Right lobe of liver (tissue), 6 donors: ENCODE measurements at regions not wholly inside any gene's neighbourhood (a gene's known extent, or its start where the extent isn't known, plus 50 kb on each side); places are given as distances from the start of the nearest gene placed in this dataset.

Experiments
- ATAC-seq, 4 donors: fragments of 200-7000 bp; cut with Tn5 transposase; one replicate each; pipeline ENCODE4 v1.9.1; 2020; ENCODE audit warnings: mild to moderate bottlenecking in 4 of 4, moderate library complexity in 4 of 4
- DNase-seq, 3 donors: peaks; one replicate each; pipeline ENCODE4 v3.0.0-alpha.2; 2020
- H3K27ac ChIP-seq, 3 donors: fragments of 200-600 bp; one replicate each; pipeline ENCODE4 v1.8.0; 2022
- H3K27me3 ChIP-seq, 2 donors: fragments of 200-600 bp; one replicate each; pipeline ENCODE4 v1.8.0; 2022
- H3K36me3 ChIP-seq, 4 donors: fragments of 200-600 bp; sonication (generic) in 1 of 4; one replicate each; pipeline versions ENCODE4 v1.5.1 to v1.8.0; 2017 to 2022; ENCODE audit warnings: control low read depth in 1 of 4
- H3K4me1 ChIP-seq, 4 donors: fragments of 200-600 bp; sonication (generic) in 1 of 4; one replicate each; pipeline versions ENCODE4 v1.5.1 to v1.8.0; 2017 to 2022; ENCODE audit warnings: control low read depth in 1 of 4
- H3K4me3 ChIP-seq, 3 donors: fragments of 200-600 bp; one replicate each; pipeline ENCODE4 v1.8.0; 2022
- H3K9me3 ChIP-seq, 4 donors: fragments of 200-600 bp; sonication (generic) in 1 of 4; one replicate each; pipeline versions ENCODE4 v1.5.1 to v1.8.0; 2017 to 2022; ENCODE audit warnings: control low read depth in 1 of 4
- CTCF ChIP-seq, 4 donors: fragments of 200-600 bp in 3 of 4; fragments of 450-650 bp in 1 of 4; IDR thresholded peaks; one replicate each; pipeline versions ENCODE4 v1.5.1 to v1.8.0; 2016 to 2022; ENCODE audit warnings: antibody characterized with exemption in 4 of 4, mild to moderate bottlenecking in 2 of 4
- POLR2A ChIP-seq: fragments of 450-650 bp; IDR thresholded peaks from one replicate; pipeline ENCODE4 v1.6.1; 2017; ENCODE audit warnings: antibody characterized with exemption, mild to moderate bottlenecking
- WGBS: methylation state at CpG from one replicate; pipeline ENCODE4 v1.1.6; 2018; ENCODE audit warnings: low coverage, low lambda C conversion rate; ENCODE audit not compliant: insufficient coverage; ENCODE audit errors: missing lambda C conversion rate; 5-methylcytosine and 5-hydroxymethylcytosine counted together
- intact Hi-C, 2 donors: fragments of 100-400 bp; cut with DNase I; formaldehyde crosslinking; loops; one replicate each; pipeline versions ENCODE4 v1.11.2 to v1.14.1; 2022
- donor health status: DM: no; HTN: yes; CAD: no.
- donor health status: DM: no; HTN: no; CAD: no.
- donor health status: DM: no; HTN: no; CAD: no.
- donor health status: DM: no; HTN: yes; CAD: no.
- donor health status: DM: no; HTN: yes; CAD: no.

GRCh38 chr12:76143343-76144244 lies 59.1 kb upstream of the NAP1L1 start:
- Histone ChIP-seq H3K4me3 (no peak overlapping the region), H3K9me3 (peaks cover 0 to 2% (median 0%) of the 10 kb centered on the region in 4 donors), H3K4me1 (no peaks in the 10 kb centered on the region), H3K27ac (no peak overlapping the region), H3K36me3 (no peaks in the 10 kb centered on the region), H3K27me3 (no peaks in the 10 kb centered on the region)
- TF ChIP-seq CTCF (IDR thresholded peaks at IDR 0.05), result no peak
- TF ChIP-seq POLR2A, result no peak
- ATAC-seq, result no peak
- no peak for DNase-seq
- intact Hi-C loops, result no loop called here
- WGBS, result 44% methylated on average over 6 of the region's 6 CpGs

- Histone ChIP-seq H3K36me3 (no peaks in the 10 kb centered on the region), H3K4me1 (no peaks in the 10 kb centered on the region), H3K9me3 (peaks cover 0 to 4% (median 0%) of the 10 kb centered on the region in 4 donors), H3K27me3 (no peaks in the 10 kb centered on the region), H3K27ac (no peak overlapping the region), H3K4me3 (no peak overlapping the region)
- ATAC-seq, result no peak
- WGBS, result 72% methylated on average over 3 of the region's 3 CpGs
- no peak for DNase-seq
- intact Hi-C loops, result no loop called here
- no peak for TF ChIP-seq POLR2A
- no peak for TF ChIP-seq CTCF (IDR thresholded peaks at IDR 0.05)
Observed at GRCh38 chr12:76142305-76142704, 57.8 kb upstream of the NAP1L1 start.

- TF ChIP-seq POLR2A (no peak), CTCF (IDR thresholded peaks at IDR 0.05) (no peak)
- no peak for ATAC-seq
Observed at GRCh38 chr12:76138656-76139055, 54.2 kb upstream of the NAP1L1 start.

GRCh38 chr12:76137606-76138005 lies 53.1 kb upstream of the NAP1L1 start:
- H3K4me1 ChIP-seq, result no peaks in the 10 kb centered on the region
- 73% methylated on average over 6 of the region's 6 CpGs for WGBS
- H3K36me3 ChIP-seq, result no peaks in the 10 kb centered on the region
- no peak for DNase-seq
- H3K4me3 ChIP-seq, result no peak overlapping the region
- no peaks in the 10 kb centered on the region for H3K27me3 ChIP-seq
- TF ChIP-seq CTCF (IDR thresholded peaks at IDR 0.05) (no peak), POLR2A (no peak)
- no peak overlapping the region for H3K27ac ChIP-seq
- no peak for ATAC-seq
- intact Hi-C loops, result no loop called here
- peaks cover 0 to 4% (median 0%) of the 10 kb centered on the region in 4 donors for H3K9me3 ChIP-seq

More at GRCh38 chr12:76138656-76139055, 54.2 kb upstream of the NAP1L1 start:
- Histone ChIP-seq H3K36me3 (no peaks in the 10 kb centered on the region), H3K27me3 (no peaks in the 10 kb centered on the region), H3K27ac (no peak overlapping the region), H3K9me3 (peaks cover 0 to 4% (median 0%) of the 10 kb centered on the region in 4 donors), H3K4me3 (no peak overlapping the region), H3K4me1 (no peaks in the 10 kb centered on the region)
- WGBS, result 80% methylated on average over 2 of the region's 2 CpGs
- intact Hi-C loops, result no loop called here
- DNase-seq, result no peak
